Osteocyte (in vitro differentiated cells): ENCODE measurements at regions not wholly inside any gene's neighbourhood (a gene's known extent, or its start where the extent isn't known, plus 50 kb on each side); places are given as distances from the start of the nearest gene placed in this dataset.
A peak's percentile ranks its signal among the peaks of the same experiment; 100 is the strongest.
"Not testable (repeated sequence)": the region's sequence is repeated elsewhere in the genome, so short reads cannot be mapped to it uniquely, and the experiment has no call there.

Source experiments
- DNase-seq: peaks from one replicate; pipeline ENCODE4 v3.0.0; 2021; ENCODE audit warnings: mixed read lengths; ENCODE audit not compliant: unreplicated experiment; ENCODE audit errors: extremely low spot score
- H3K27ac Mint-ChIP-seq: one replicate; pipeline ENCODE4 v1.8.0; 2021; ENCODE audit warnings: mild to moderate bottlenecking, mixed read lengths; ENCODE audit not compliant: unreplicated experiment
- H3K27me3 Mint-ChIP-seq: one replicate; pipeline ENCODE4 v1.8.0; 2021; ENCODE audit warnings: mixed read lengths; ENCODE audit not compliant: unreplicated experiment
- H3K36me3 Mint-ChIP-seq: one replicate; pipeline ENCODE4 v1.8.0; 2021; ENCODE audit warnings: mixed read lengths; ENCODE audit not compliant: unreplicated experiment
- H3K4me1 Mint-ChIP-seq: one replicate; pipeline ENCODE4 v1.8.0; 2021; ENCODE audit warnings: mixed read lengths; ENCODE audit not compliant: unreplicated experiment
- H3K4me3 Mint-ChIP-seq: one replicate; pipeline ENCODE4 v1.8.0; 2021; ENCODE audit warnings: mild to moderate bottlenecking, moderate library complexity, mixed read lengths; ENCODE audit not compliant: unreplicated experiment
- H3K9me3 Mint-ChIP-seq: one replicate; pipeline ENCODE4 v1.8.0; 2021; ENCODE audit warnings: mixed read lengths; ENCODE audit not compliant: unreplicated experiment
- CTCF ChIP-seq: fragments of 200-600 bp; sonication (generic); IDR thresholded peaks from 2 replicates; pipeline ENCODE4 v1.5.0; 2021; ENCODE audit warnings: antibody characterized with exemption, mild to moderate bottlenecking, moderate library complexity

GRCh38 chr2:131833367-131834202 lies 305.9 kb downstream of the CCDC74A start:
- H3K4me1 Mint-ChIP-seq, H3K4me3 Mint-ChIP-seq, H3K9me3 Mint-ChIP-seq, H3K36me3 Mint-ChIP-seq, H3K27me3 Mint-ChIP-seq, H3K27ac Mint-ChIP-seq, DNase-seq: not testable (repeated sequence)

- not testable (repeated sequence) for H3K4me3 Mint-ChIP-seq, DNase-seq, H3K4me1 Mint-ChIP-seq, H3K27ac Mint-ChIP-seq, H3K36me3 Mint-ChIP-seq, H3K27me3 Mint-ChIP-seq, H3K9me3 Mint-ChIP-seq
Measured at GRCh38 chr2:131834203-131835020, 306.7 kb downstream of the CCDC74A start.

DNA sequence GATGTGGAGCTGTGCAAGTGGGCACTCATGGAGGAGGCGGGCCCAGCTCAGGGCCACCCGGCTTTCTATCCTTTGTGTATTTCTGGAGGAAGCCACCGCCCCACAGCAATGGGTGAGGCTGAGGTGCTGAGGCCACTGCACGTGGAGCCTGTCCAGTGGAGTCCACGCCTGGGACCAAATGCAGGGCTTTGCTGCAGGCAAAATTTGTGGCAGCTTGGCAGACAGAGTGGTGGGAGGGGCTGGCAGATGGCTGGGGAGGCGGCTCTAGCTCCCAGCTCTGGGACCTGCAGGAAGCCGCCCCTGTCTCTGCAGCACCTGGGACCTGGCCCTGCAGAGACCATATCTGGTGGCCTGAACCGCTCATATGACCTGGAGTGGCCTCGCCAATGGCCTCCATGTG lies 307.3 kb downstream of the CCDC74A start:
- H3K27ac Mint-ChIP-seq, H3K4me1 Mint-ChIP-seq, H3K36me3 Mint-ChIP-seq, H3K27me3 Mint-ChIP-seq, H3K4me3 Mint-ChIP-seq, H3K9me3 Mint-ChIP-seq, DNase-seq: not testable (repeated sequence)

GRCh38 chr2:131835621-131836091 lies 308.0 kb downstream of the CCDC74A start:
- H3K27ac Mint-ChIP-seq: no peak overlapping the region
- H3K27me3 Mint-ChIP-seq: no peaks in the 10 kb centered on the region
- TF ChIP-seq CTCF: no peak
- no peak for DNase-seq
- H3K4me3 Mint-ChIP-seq: no peak overlapping the region
- no peaks in the 10 kb centered on the region for H3K9me3 Mint-ChIP-seq
- H3K4me1 Mint-ChIP-seq: no peaks in the 10 kb centered on the region
- H3K36me3 Mint-ChIP-seq: no peaks in the 10 kb centered on the region

DNA sequence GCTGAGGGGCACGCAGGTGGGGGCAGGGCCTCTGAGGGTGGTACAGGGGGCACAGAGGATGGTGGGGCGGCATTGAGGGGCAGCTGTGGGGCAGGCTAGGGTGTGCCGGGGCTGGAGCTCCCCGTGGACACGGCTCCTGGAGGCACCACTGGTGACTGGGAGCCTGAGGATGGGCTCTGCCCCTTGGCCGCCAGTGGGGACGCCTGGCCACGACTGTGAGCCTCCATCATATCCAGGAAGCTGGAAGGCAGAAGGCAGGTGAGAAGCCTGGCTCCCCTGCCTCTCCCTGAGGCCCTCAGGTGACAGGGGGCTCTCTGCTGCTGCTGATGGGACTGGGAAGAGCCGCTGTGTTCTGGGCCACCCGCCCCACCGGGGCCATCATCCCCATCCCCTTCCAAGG lies 308.4 kb downstream of the CCDC74A start:
- H3K27ac Mint-ChIP-seq, H3K9me3 Mint-ChIP-seq, H3K4me3 Mint-ChIP-seq, H3K36me3 Mint-ChIP-seq, H3K4me1 Mint-ChIP-seq, H3K27me3 Mint-ChIP-seq, DNase-seq: not testable (repeated sequence)

DNA sequence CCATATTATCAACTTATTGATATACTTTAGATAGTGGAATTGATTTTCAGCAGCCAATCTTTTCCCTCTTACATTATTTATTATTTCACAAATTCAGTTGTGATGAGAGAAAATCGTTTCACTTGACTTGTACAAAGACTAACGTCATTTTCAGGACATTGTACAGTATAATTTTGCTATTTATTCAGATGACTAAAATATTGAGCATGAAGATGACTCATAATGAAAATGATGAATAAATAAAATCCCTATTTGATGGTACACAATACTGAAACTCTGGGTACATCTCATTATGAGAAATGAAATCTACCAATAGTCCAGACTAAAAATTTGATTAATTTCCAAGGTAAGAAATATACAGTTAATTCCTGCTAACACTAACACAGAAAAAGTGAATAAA lies 316.4 kb downstream of the CCDC74A start:
- H3K36me3 Mint-ChIP-seq, H3K4me1 Mint-ChIP-seq, H3K9me3 Mint-ChIP-seq, DNase-seq, H3K4me3 Mint-ChIP-seq, H3K27ac Mint-ChIP-seq: not testable (repeated sequence)
- H3K27me3 Mint-ChIP-seq: peaks cover 12% of the 10 kb centered on the region

GRCh38 chr2:131856202-131856601 lies 305.6 kb downstream of the ANKRD30BL start:
- H3K9me3 Mint-ChIP-seq, H3K27me3 Mint-ChIP-seq, H3K4me1 Mint-ChIP-seq, H3K27ac Mint-ChIP-seq, H3K36me3 Mint-ChIP-seq, DNase-seq, H3K4me3 Mint-ChIP-seq: not testable (repeated sequence)

- DNase-seq, H3K27ac Mint-ChIP-seq, H3K4me1 Mint-ChIP-seq, H3K27me3 Mint-ChIP-seq, H3K9me3 Mint-ChIP-seq, H3K36me3 Mint-ChIP-seq, H3K4me3 Mint-ChIP-seq: not testable (repeated sequence)
- TF ChIP-seq CTCF: peak; percentile 56
Measured at GRCh38 chr2:131858197-131858596, 303.6 kb downstream of the ANKRD30BL start.
